ENCODE measurements at regions not wholly inside any gene's neighbourhood (a gene's known extent, or its start where the extent isn't known, plus 50 kb on each side); places are given as distances from the start of the nearest gene placed in this dataset.
A peak's percentile ranks its signal among the peaks of the same experiment; 100 is the strongest.

- no peak for DNase-seq
Observed at GRCh38 chr21:25115021-25115420, 492.3 kb downstream of the MRPL39 start.

- DNase-seq, result peak; percentile 79
Observed at GRCh38 chr21:25107708-25108107, 499.6 kb downstream of the MRPL39 start.

GRCh38 chr21:25103500-25104207 is 503.6 kb downstream of the MRPL39 start:
- DNase-seq, result no peak

GRCh38 chr21:25097648-25098047 is 509.6 kb downstream of the MRPL39 start:
- DNase-seq, result no peak

- DNase-seq, result no peak
Observed at GRCh38 chr21:25094695-25095094, 512.6 kb downstream of the MRPL39 start.

- no peak for DNase-seq
Observed at GRCh38 chr21:25092441-25093011, 514.8 kb downstream of the MRPL39 start.

- no peak for DNase-seq
Observed at GRCh38 chr21:25081096-25081495, 526.2 kb downstream of the MRPL39 start.

- no peak for DNase-seq
Observed at GRCh38 chr21:25080661-25081060, 526.6 kb downstream of the MRPL39 start.

GRCh38 chr21:25080141-25080540 is 527.1 kb downstream of the MRPL39 start:
- no peak for DNase-seq

GRCh38 chr21:25079053-25079452 is 528.2 kb downstream of the MRPL39 start:
- no peak for DNase-seq

- DNase-seq, result no peak
Observed at GRCh38 chr21:25062061-25062460, 545.2 kb downstream of the MRPL39 start.

- DNase-seq, result no peak
Observed at GRCh38 chr21:25054689-25055088, 552.6 kb downstream of the MRPL39 start.

- DNase-seq, result no peak
Observed at GRCh38 chr21:25039461-25040380, 567.6 kb downstream of the MRPL39 start.

- no peak for DNase-seq
Observed at GRCh38 chr21:25036775-25037174, 570.5 kb downstream of the MRPL39 start.

GRCh38 chr21:25031750-25032149 is 575.5 kb downstream of the MRPL39 start:
- no peak for DNase-seq

- DNase-seq, result no peak
Observed at GRCh38 chr21:25029580-25029979, 577.7 kb downstream of the MRPL39 start.

GRCh38 chr21:25025596-25025995 is 581.7 kb downstream of the MRPL39 start:
- DNase-seq, result no peak

GRCh38 chr21:25024639-25025038 is 582.6 kb downstream of the MRPL39 start:
- DNase-seq, result no peak

- DNase-seq, result no peak
Observed at GRCh38 chr21:25005388-25005787, 601.9 kb downstream of the MRPL39 start.

- DNase-seq, result no peak
Observed at GRCh38 chr21:25002676-25003075, 604.6 kb downstream of the MRPL39 start.

GRCh38 chr21:24995216-24995615 is 612.1 kb downstream of the MRPL39 start:
- DNase-seq, result peak; percentile 45

- DNase-seq, result no peak
Observed at GRCh38 chr21:24994717-24995116, 612.6 kb downstream of the MRPL39 start.

GRCh38 chr21:24989516-24989915 is 617.8 kb downstream of the MRPL39 start:
- no peak for DNase-seq

- no peak for DNase-seq
Observed at GRCh38 chr21:24988941-24989340, 618.3 kb downstream of the MRPL39 start.

Data from islet precursor cell (in vitro differentiated cells).